ENCODE measurements at regions not wholly inside any gene's neighbourhood (a gene's known extent, or its start where the extent isn't known, plus 50 kb on each side); places are given as distances from the start of the nearest gene placed in this dataset.
A peak's percentile ranks its signal among the peaks of the same experiment; 100 is the strongest.

DNA sequence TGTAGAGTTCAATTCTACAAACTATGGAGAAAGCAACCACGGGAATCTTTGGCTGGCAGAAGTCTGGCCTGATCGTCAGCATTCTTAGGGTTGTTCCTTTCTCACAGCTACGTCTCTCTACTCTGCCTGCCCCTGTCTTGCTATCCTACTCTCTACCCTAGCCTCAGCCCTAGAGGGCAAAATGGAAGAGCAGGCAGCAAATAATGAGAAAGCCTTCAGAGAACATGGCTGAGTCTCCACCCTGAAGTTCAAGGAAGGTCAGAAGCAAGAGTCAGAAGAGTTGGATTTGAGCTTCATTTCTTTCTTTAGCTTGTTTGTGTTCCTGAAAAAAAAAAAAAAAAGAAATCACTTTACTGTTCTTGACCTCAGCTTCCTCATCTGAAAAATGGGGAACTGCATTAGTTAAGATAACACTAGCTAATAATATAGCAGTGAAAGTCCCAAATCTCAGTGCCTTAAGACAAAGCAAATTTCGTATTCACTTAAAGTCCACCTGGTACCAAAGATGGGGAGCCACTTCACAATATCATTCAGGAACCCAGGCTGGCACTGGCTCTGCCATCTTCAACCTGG, 50.2 kb upstream of the CCND2 start:
- no peak for DNase-seq (ENCODE audit: low read depth in 2 of 3, low spot score in 2 of 3)

DNA sequence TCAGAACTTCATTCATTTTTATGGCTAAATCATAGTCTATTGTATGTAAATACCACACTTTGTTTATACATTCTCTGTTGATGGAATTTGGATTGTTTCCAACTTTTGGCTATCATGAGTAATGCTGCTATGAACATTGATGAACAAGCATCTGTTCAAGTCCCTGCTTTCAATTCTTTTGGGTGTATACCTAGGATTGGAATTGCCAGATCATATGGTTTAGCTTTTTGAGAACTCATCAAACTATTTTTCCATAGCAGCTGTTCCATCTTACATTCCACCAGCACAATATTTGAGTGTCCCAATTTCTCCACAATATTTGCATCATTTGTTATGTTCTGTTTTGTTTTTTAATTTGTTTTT, 52.3 kb upstream of the CCND2 start:
- DNase-seq (ENCODE audit: low read depth in 2 of 3, low spot score in 2 of 3) = no peak

DNA sequence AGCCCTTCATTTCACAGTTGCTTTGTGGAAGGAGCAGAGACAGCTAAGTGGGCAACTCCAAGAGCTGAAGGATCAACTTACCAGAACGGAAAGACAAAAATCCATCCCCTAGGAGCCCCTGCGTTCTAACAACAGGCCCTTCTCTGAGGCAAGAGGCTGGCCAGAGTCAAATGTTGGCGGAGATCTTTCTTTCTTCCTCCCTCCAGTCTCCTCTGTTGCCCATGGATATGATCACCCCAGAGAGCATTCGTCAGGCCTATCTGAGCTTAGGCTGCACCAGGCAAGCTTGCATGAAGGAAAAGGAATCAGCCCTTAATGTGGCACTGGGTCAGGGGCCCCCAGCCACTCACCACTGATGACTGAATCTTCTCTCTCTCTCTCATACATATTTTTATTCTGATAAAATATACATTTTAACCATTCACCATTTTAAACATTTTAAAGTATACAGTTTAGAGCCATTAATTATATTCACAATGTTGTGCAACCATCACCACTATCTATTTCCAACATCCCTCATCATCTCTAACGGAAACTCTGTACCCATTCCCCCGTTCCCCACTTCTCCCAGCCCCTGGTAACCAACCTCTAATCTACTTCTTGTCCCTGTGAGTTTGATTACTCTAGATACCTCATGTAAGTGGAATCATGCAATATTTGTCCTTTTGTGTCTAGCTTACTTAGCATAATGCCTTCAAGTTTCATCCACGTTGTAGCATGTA, 52.9 kb upstream of the CCND2 start:
- DNase-seq (ENCODE audit: low read depth in 2 of 3, low spot score in 2 of 3) = no peak

GRCh38 chr12:4217091-4217490, 56.5 kb upstream of the CCND2 start:
- no peak for DNase-seq (ENCODE audit: low read depth in 2 of 3, low spot score in 2 of 3)

- DNase-seq (ENCODE audit: low read depth in 2 of 3, low spot score in 2 of 3) = no peak
Measured at GRCh38 chr12:4216187-4216927, 57.2 kb upstream of the CCND2 start.

GRCh38 chr12:4215229-4216186, 58.1 kb upstream of the CCND2 start:
- DNase-seq (ENCODE audit: low read depth in 2 of 3, low spot score in 2 of 3) = peak in 2 of 3 experiments; percentile 12 to 22

- no peak for DNase-seq (ENCODE audit: low read depth in 2 of 3, low spot score in 2 of 3)
Measured at GRCh38 chr12:4214877-4215228, 58.7 kb upstream of the CCND2 start.

DNA sequence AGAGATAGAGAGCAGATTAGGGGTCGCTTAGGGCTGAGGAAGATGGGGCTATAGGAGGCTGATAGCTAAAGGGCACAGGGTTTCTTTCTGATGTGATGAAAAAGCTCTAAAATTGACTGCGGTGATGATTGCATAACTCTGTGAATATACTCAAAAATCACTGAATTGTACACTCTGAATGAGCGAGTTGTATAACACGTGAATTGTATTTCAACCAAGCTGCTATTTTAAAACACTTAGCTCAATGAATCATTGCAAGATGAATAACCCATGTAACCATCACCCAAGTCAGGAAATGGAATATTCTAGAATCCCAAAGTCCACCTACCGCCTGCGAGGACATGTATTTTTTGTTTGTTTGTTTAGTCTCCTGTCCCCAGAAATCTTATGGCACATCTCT, 60.1 kb upstream of the CCND2 start:
- DNase-seq (ENCODE audit: low read depth in 2 of 3, low spot score in 2 of 3) = no peak

DNA sequence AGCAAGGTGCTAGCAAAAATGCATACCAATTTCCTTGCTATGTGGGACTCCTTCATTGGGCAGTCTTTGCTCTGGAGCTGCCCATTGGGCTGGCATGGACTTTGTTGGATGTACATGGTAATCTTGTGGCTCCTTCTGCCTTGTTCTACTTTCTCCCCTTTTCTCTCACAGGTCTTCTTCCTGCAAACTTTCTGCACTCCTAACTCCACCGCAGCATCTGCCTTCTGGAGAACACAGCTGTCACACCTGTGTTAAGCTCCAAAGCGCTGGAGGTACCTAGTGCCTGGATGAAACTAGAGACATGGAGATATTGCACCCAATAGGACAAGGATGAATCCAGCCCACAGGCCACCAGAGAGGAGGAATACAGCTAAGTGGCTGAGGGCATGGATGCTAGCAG, 60.7 kb upstream of the CCND2 start:
- no peak for DNase-seq (ENCODE audit: low read depth in 2 of 3, low spot score in 2 of 3)

DNA sequence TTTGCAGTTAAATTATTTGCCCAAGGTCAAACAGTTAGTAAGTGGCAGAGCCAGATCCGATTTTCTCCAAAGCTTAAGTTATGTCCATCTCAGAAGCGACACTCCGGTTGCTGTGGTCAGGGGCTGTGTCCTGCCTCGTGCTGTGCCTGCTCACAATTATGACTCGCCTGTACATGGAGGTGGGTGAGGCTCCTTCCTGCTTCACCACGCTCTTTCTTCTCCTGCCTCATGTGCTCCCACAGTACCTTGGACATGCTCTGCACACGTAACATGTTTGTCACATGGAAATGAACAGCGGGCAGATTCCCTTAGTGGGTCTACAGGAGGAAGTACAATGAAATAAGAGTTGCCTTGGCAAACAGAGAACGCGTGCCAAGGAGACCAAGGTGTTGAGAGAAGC, 62.2 kb upstream of the CCND2 start:
- no peak for DNase-seq (ENCODE audit: low read depth in 2 of 3, low spot score in 2 of 3)

- DNase-seq (ENCODE audit: low read depth in 2 of 3, low spot score in 2 of 3) = no peak
Measured at GRCh38 chr12:4210183-4210582, 63.4 kb upstream of the CCND2 start.

- no peak for DNase-seq (ENCODE audit: low read depth in 2 of 3, low spot score in 2 of 3)
Measured at GRCh38 chr12:4206470-4206869, 67.1 kb upstream of the CCND2 start.

GRCh38 chr12:4203772-4204376, 69.7 kb upstream of the CCND2 start:
- DNase-seq (ENCODE audit: low read depth in 2 of 3, low spot score in 2 of 3) = no peak

GRCh38 chr12:4202918-4203317, 70.6 kb upstream of the CCND2 start:
- DNase-seq (ENCODE audit: low read depth in 2 of 3, low spot score in 2 of 3) = no peak

DNA sequence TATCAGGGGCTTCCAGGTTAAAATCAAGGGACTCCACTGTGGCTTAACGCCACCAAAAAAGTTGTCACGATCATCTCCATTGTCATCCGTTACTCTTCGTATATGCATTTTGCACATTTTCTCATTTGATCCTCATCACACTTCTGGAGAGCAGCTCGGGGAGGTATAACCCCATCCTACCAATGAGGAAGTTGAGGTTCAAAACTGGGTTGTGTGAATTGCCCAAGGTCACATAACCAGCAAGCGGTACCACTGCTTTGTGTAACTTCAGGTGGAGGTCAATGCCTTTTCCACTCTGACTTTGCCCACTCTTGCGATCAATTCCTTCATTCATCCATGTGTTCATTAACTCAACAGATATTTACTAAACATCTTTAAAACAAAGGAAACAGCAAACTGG, 71.1 kb upstream of the CCND2 start:
- no peak for DNase-seq (ENCODE audit: low read depth in 2 of 3, low spot score in 2 of 3)

GRCh38 chr12:4201333-4202100, 72.0 kb upstream of the CCND2 start:
- DNase-seq (ENCODE audit: low read depth in 2 of 3, low spot score in 2 of 3) = no peak

- DNase-seq (ENCODE audit: low read depth in 2 of 3, low spot score in 2 of 3) = no peak
Measured at GRCh38 chr12:4197922-4198763, 75.4 kb upstream of the CCND2 start.

GRCh38 chr12:4196805-4197420, 76.6 kb upstream of the CCND2 start:
- DNase-seq (ENCODE audit: low read depth in 2 of 3, low spot score in 2 of 3) = no peak

DNA sequence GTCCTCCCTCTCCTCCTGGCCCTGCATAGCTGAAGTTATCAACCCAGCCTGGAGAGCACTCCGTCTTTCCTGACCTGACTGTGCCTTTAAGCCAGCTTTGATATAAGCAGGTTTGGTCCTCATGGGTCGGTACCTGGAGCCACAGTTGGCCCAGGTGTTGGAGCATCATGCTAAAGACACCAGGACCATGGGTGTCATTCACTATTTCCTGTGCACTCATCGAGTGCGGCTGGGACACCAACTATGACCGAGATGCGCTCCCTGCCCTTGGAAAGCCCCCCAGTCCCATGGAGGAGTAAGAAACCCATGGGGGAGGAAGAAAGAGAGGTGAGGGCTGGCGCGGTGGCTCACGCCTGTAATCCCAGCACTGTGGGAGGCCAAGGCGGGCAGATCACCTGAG, 78.9 kb upstream of the CCND2 start:
- DNase-seq (ENCODE audit: low read depth in 2 of 3, low spot score in 2 of 3) = no peak

Measured in activated CD8-positive, alpha-beta memory T cell treated with anti-CD3 and anti-CD28 coated beads for 48 hours (primary cell).